HG03025 (cell line): ENCODE measurements at regions not wholly inside any gene's neighbourhood (a gene's known extent, or its start where the extent isn't known, plus 50 kb on each side); places are given as distances from the start of the nearest gene placed in this dataset.
"Not testable (repeated sequence)": the region's sequence is repeated elsewhere in the genome, so short reads cannot be mapped to it uniquely, and the experiment has no call there.

Experiments used
- ATAC-seq: cut with Tn5 transposase; IDR thresholded peaks from one replicate; pipeline ENCODE4 v1.9.1; 2021; ENCODE audit warnings: mild to moderate bottlenecking, moderate library complexity; ENCODE audit not compliant: unreplicated experiment, low FRiP score

DNA sequence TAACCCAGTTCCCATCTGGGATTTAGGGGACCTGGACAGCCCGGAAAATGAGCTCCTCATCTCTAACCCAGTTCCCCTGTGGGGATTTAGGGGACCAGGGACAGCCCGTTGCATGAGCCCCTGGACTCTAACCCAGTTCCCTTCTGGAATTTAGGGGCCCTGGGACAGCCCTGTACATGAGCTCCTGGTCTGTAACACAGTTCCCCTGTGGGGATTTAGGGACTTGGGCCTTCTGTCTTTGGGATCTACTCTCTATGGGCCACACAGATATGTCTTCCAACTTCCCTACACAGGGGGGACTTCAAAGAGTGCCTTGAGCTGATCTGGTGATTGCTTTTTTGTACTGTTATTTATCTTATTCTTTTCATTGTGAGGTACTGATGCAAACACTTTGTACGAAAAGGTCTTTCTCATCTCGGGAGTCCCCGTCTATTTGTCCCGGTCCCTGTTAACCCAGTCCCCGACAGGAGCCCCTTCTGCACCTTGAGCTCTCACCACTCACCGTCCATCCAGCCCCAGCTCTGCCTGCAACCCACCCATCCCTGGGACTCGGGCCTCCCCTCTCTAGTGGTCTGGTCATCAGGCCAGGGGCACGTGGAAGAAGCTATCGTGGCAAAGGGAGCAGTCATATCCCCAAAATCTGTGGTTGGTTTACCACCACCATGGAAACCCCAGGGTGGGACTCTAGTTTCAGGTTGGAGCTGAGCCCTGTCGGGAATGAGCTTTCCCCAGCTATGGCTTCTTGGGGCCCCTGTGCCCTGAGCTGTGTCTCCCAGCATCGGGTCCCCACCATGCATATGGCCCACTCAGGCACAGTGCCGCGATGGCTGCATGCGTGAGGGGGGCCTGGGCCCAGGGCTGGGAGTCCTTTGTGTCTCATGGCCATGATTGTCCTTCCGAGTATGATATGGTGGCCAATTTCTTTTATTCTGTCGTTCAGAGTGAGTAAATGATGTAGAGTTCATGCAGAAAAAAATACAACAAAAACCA, 270.4 kb upstream of the PLCXD1 start:
- ATAC-seq: not testable (repeated sequence)

DNA sequence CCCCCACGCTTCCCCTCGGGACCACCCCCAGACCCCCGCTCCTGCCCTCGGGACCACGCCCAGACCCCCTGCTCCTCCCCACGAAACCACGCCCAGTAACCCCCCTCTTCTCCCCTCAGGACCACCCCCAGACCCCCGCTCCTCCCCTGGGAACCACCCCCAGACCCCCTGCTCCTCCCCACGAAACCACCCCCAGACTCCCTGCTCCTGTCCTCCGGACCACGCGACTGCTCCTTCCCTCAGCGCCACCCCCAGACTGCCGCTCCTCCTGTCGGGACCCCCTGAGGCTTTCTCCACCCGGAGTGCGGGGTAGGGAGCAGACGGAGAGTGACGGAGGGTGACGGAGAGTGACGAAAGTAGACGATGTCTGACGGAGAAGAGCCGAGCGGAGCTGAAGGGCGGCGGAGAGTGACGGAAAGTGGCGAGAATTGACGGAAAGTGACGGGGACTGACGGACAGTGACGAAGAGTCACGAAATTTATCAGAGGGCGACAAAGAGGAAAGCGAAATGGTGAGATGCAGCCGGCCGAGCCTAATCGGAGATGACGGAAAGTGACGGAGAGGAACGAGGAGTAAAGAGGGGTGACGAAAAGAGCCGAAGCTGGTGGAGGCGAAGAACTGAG, 267.2 kb upstream of the PLCXD1 start:
- not testable (repeated sequence) for ATAC-seq

DNA sequence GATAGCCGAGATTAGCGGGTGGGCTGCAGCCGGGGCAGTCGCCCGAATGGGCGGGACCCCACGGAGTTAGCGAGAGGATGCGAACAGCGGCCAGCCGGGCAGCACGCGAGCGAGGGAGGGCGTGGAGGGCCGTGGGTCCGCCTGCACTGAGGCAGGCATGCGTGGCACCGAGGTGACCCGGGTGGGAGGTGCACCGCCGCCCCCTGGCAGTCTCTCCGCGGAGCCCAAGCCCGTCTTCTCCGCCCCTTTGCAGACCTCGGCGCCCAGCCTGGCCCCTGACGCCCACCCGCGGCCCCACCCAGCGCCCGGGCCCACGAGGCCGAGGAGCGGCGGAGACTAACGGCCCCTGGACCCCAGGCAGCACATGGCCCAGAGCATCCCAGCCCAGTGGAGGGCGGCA, 266.7 kb upstream of the PLCXD1 start:
- not testable (repeated sequence) for ATAC-seq

DNA sequence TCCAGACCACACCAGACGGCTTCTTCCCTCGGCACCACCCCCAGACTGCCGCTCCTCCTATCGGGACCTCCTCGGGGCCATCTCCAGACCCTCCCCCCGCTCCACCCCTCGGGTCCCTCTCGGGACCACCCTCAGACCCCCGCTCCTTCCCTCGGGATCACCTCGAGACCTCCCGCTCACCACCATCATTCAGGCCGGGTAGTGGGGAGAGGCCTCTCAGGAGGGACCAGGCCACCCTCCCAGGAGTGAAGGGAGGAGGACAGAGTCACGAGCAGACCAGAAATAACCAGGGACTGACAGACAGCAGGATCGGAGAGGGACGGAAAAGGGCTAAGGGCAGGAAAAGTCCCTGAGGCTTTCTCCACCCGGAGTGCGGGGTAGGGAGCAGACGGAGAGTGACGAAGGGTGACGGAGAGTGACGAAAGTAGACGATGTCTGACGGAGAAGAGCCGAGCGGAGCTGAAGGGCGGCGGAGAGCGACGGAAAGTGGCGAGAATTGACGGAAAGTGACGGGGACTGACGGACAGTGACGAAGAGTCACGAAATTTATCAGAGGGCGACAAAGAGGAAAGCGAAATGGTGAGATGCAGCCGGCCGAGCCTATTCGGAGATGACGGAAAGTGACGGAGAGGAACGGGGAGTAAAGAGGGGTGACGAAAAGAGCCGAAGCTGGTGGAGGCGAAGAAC, 262.3 kb upstream of the PLCXD1 start:
- ATAC-seq: peak; percentile 90

DNA sequence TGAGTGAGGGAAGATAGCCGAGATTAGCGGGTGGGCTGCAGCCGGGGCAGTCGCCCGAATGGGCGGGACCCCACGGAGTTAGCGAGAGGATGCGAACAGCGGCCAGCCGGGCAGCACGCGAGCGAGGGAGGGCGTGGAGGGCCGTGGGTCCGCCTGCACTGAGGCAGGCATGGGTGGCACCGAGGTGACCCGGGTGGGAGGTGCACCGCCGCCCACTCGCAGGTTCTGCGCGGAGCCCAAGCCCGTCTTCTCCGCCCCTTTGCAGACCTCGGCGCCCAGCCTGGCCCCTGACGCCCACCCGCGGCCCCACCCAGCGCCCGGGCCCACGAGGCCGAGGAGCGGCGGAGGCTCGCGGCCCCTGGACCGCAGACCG, 261.7 kb upstream of the PLCXD1 start:
- ATAC-seq: peak; percentile 14

DNA sequence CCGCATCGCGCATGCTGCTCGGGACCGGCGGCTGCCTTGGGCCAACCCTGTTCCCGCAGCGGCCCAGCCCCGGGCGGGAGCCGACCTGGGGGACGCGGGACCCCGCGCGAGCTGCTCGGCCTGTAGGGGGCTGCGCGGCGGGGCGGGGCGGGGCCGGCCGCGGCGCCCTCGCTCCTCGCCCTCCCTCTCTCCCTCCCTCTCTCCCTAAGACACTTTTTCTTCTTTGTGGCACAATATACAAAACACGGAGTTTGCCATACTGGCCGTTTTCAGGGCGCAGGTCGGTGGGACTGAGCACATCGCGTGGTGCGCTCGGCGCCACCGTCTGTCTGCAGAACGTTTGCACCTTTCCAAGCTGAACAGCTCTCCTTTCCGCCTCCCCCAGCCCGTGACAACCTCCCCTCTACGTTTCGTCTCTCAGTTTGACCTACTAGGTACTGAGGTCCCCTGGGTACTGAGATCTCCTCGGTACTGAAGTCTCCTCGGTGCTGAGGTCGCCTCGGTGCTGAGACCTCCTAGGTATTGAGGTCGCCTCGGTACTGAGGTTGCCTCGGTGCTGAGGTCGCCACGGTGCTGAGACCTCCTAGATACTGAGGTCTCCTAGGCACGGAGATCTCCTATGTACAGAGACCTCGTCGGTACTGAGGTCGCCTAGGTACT, 261.1 kb upstream of the PLCXD1 start:
- no peak for ATAC-seq

DNA sequence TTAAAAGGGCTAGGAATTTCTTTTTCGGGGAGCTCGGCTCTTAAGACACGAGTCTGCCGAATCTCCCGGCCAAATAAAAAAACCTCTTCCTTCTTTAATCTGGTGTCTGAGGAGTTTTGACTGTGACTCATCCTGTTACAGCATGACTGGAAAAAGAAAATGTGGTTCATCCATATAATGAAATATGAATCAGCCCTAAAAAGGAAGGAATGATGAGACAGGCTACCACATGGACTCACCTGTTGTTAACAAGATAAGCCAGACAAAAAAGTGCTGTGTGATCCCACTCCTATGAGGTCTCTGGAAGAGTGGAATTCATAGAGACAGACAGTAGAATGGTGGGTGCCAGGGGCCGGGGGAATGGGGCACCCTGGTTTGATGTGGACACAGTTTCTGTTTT, 257.0 kb upstream of the PLCXD1 start:
- not testable (repeated sequence) for ATAC-seq
